Mesenchymal stem cell (in vitro differentiated cells and primary cell): ENCODE measurements at regions not wholly inside any gene's neighbourhood (a gene's known extent, or its start where the extent isn't known, plus 50 kb on each side); places are given as distances from the start of the nearest gene placed in this dataset.

Experiments used
- DNase-seq: peaks from one replicate; pipeline ENCODE4 v3.0.0-alpha.2; 2013
- H2AFZ ChIP-seq: one replicate; pipeline ENCODE4 v1.6.1; 2013; ENCODE audit warnings: low read depth, mild to moderate bottlenecking, control low read depth, inconsistent platforms, low read length, moderate library complexity
- H2AK5ac ChIP-seq: 2 replicates; pipeline ENCODE4 v1.6.1; 2013; ENCODE audit warnings: low read length, moderate library complexity, mild to moderate bottlenecking, inconsistent platforms; ENCODE audit not compliant: severe bottlenecking
- H2BK120ac ChIP-seq: one replicate; pipeline ENCODE4 v1.6.1; 2013; ENCODE audit warnings: low read depth, mild to moderate bottlenecking, inconsistent platforms, low read length, moderate library complexity
- H2BK12ac ChIP-seq, 2 experiments: one replicate each; pipeline ENCODE4 v1.6.1; 2013; ENCODE audit warnings: inconsistent platforms in 2 of 2, low read length in 2 of 2, mild to moderate bottlenecking in 2 of 2, moderate library complexity in 2 of 2, control low read depth in 1 of 2
- H2BK15ac ChIP-seq: one replicate; pipeline ENCODE4 v1.6.1; 2013; ENCODE audit warnings: mild to moderate bottlenecking, low read depth, inconsistent platforms; ENCODE audit not compliant: poor library complexity, severe bottlenecking
- H2BK5ac ChIP-seq: 2 replicates; pipeline ENCODE4 v1.6.1; 2013; ENCODE audit warnings: low read depth, mild to moderate bottlenecking, low read length, control low read depth, inconsistent platforms; ENCODE audit not compliant: poor library complexity, severe bottlenecking
- H3K14ac ChIP-seq, 2 experiments: one replicate each; pipeline ENCODE4 v1.6.1; 2013; ENCODE audit warnings: inconsistent platforms in 2 of 2, low read length in 2 of 2, control low read depth in 1 of 2, mild to moderate bottlenecking in 1 of 2, moderate library complexity in 1 of 2
- H3K18ac ChIP-seq, 2 experiments: one replicate each; pipeline ENCODE4 v1.6.1; 2013; ENCODE audit warnings: inconsistent platforms in 2 of 2, low read length in 2 of 2, control low read depth in 1 of 2, low read depth in 1 of 2, mild to moderate bottlenecking in 1 of 2
- H3K23ac ChIP-seq, 2 experiments: one replicate each; pipeline ENCODE4 v1.6.1; 2013; ENCODE audit warnings: inconsistent platforms in 2 of 2, low read length in 2 of 2, mild to moderate bottlenecking in 2 of 2, moderate library complexity in 2 of 2, control low read depth in 1 of 2
- H3K27ac ChIP-seq: 2 replicates; pipeline ENCODE4 v1.5.1; 2013; ENCODE audit warnings: mild to moderate bottlenecking, moderate library complexity, low read length, control low read depth, inconsistent platforms; ENCODE audit not compliant: poor library complexity, severe bottlenecking
- H3K27me3 ChIP-seq, 2 experiments: 2 replicates each; pipeline versions ENCODE4 v1.6.1 to v1.7.0; 2013; ENCODE audit warnings: low read length in 2 of 2, mild to moderate bottlenecking in 2 of 2, moderate library complexity in 2 of 2, control low read depth in 1 of 2, inconsistent platforms in 1 of 2; ENCODE audit not compliant: control insufficient read depth in 1 of 2, insufficient read depth in 1 of 2
- H3K36me3 ChIP-seq, 2 experiments: 2 replicates each; pipeline versions ENCODE4 v1.6.1 to v1.7.0; 2013; ENCODE audit warnings: low read length in 2 of 2, control low read depth in 1 of 2, inconsistent platforms in 1 of 2, low read depth in 1 of 2, mild to moderate bottlenecking in 1 of 2; ENCODE audit not compliant: insufficient read depth in 2 of 2, control insufficient read depth in 1 of 2
- H3K4ac ChIP-seq, 2 experiments: one replicate each; pipeline ENCODE4 v1.6.1; 2013; ENCODE audit warnings: inconsistent platforms in 2 of 2, low read length in 2 of 2, mild to moderate bottlenecking in 2 of 2, moderate library complexity in 2 of 2, control low read depth in 1 of 2, low read depth in 1 of 2
- H3K4me1 ChIP-seq: 2 replicates; pipeline ENCODE4 v1.6.1; 2013; ENCODE audit warnings: low read depth, low read length, control low read depth; ENCODE audit not compliant: control insufficient read depth, insufficient read depth
- H3K4me2 ChIP-seq: 2 replicates; pipeline ENCODE4 v1.6.1; 2013; ENCODE audit warnings: low read length, mild to moderate bottlenecking, inconsistent platforms; ENCODE audit not compliant: poor library complexity, severe bottlenecking
- H3K4me3 ChIP-seq, 2 experiments: 2 replicates each; pipeline versions ENCODE4 v1.5.1 to v1.7.0; 2013; ENCODE audit warnings: low read length in 2 of 2, mild to moderate bottlenecking in 2 of 2, control low read depth in 1 of 2, low read depth in 1 of 2; ENCODE audit not compliant: insufficient read depth in 1 of 2
- H3K79me1 ChIP-seq: replicated peaks from 2 replicates; pipeline ENCODE4 v1.6.1; 2013; ENCODE audit warnings: mild to moderate bottlenecking, control low read depth, low read length, inconsistent platforms; ENCODE audit not compliant: poor library complexity, severe bottlenecking
- H3K9ac ChIP-seq: 2 replicates; pipeline ENCODE4 v1.7.0; 2013; ENCODE audit warnings: mild to moderate bottlenecking, low read length, moderate library complexity
- H3K9me3 ChIP-seq: 2 replicates; pipeline ENCODE4 v1.7.0; 2013; ENCODE audit warnings: mild to moderate bottlenecking, low read length; ENCODE audit not compliant: control insufficient read depth
- H4K8ac ChIP-seq: one replicate; pipeline ENCODE4 v1.6.1; 2013; ENCODE audit warnings: inconsistent platforms, mild to moderate bottlenecking, low read length, moderate library complexity
- H4K91ac ChIP-seq: one replicate; pipeline ENCODE4 v1.6.1; 2013; ENCODE audit warnings: mild to moderate bottlenecking, low read length, inconsistent platforms
- WGBS: methylation state at CpG from one replicate; pipeline ENCODE4 v1.1.7; 2013; ENCODE audit warnings: mixed read lengths; 5-methylcytosine and 5-hydroxymethylcytosine counted together

- Histone ChIP-seq H3K4me1 (no peaks in the 10 kb centered on the region), H4K91ac (no peak overlapping the region), H4K8ac (no peak overlapping the region), H2BK12ac (no peak overlapping the region), H3K4me2 (no peak overlapping the region), H3K9me3 (no peaks in the 10 kb centered on the region), H2BK5ac (no peak overlapping the region), H3K23ac (no peak overlapping the region), H3K14ac (no peak overlapping the region), H2AK5ac (no peak overlapping the region), H3K79me1 (no peaks in the 10 kb centered on the region), H2BK120ac (no peak overlapping the region), H3K27ac (no peak overlapping the region), H3K4me3 (no peak overlapping the region), H2BK15ac (no peak overlapping the region), H2AFZ (no peak overlapping the region), H3K9ac (no peak overlapping the region), H3K36me3 (no peaks in the 10 kb centered on the region), H3K4ac (no peak overlapping the region), H3K18ac (no peak overlapping the region), H3K27me3 (no peaks in the 10 kb centered on the region)
- DNase-seq: no peak
- WGBS: 63% methylated on average over 2 of the region's 2 CpGs
Observed at GRCh38 chr18:29491907-29492306, 1315.0 kb upstream of the CDH2 start.

DNA sequence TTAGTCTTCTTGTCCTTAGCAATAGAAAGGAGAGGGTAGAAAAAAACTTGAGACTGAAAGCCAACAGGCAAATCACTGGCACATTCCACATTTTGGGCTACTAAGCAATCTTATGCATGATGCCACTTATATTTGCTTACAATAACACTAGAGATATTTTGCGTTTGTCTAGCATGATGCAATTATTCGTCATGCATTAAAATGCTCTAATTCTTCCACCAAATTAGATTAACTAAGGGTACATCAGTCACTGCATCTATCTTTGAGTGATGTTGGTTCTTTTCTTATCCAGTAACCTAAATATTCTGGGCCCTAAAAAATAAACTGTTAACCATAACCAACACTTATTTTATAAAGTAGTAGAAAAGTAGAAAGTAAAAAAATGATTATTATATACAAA is 1311.7 kb upstream of the CDH2 start:
- 53% methylated on average over 2 of the region's 2 CpGs for WGBS
- Histone ChIP-seq H3K23ac (no peak overlapping the region), H4K8ac (no peak overlapping the region), H3K18ac (no peak overlapping the region), H3K27ac (no peak overlapping the region), H3K79me1 (no peaks in the 10 kb centered on the region), H3K4me1 (no peaks in the 10 kb centered on the region), H2BK15ac (no peak overlapping the region), H2BK12ac (no peak overlapping the region), H2BK120ac (no peak overlapping the region), H3K14ac (no peak overlapping the region), H3K9ac (no peak overlapping the region), H3K27me3 (no peaks in the 10 kb centered on the region), H4K91ac (no peak overlapping the region), H3K4me3 (no peak overlapping the region), H2AK5ac (no peak overlapping the region), H2AFZ (no peak overlapping the region), H3K4me2 (no peak overlapping the region), H3K9me3 (no peaks in the 10 kb centered on the region), H3K36me3 (no peaks in the 10 kb centered on the region), H3K4ac (no peak overlapping the region), H2BK5ac (no peak overlapping the region)
- DNase-seq: no peak

GRCh38 chr18:29465526-29465925 is 1288.6 kb upstream of the CDH2 start:
- Histone ChIP-seq H3K4me2 (no peak overlapping the region), H2BK120ac (no peak overlapping the region), H3K23ac (no peak overlapping the region), H3K27me3 (no peaks in the 10 kb centered on the region), H4K8ac (no peak overlapping the region), H3K36me3 (no peaks in the 10 kb centered on the region), H2AFZ (no peak overlapping the region), H3K18ac (no peak overlapping the region), H2BK15ac (no peak overlapping the region), H3K27ac (no peak overlapping the region), H3K4ac (no peak overlapping the region), H3K14ac (no peak overlapping the region), H3K9ac (no peak overlapping the region), H4K91ac (no peak overlapping the region), H2AK5ac (no peak overlapping the region), H3K79me1 (no peaks in the 10 kb centered on the region), H3K9me3 (no peaks in the 10 kb centered on the region), H2BK12ac (no peak overlapping the region), H3K4me1 (no peaks in the 10 kb centered on the region), H2BK5ac (no peak overlapping the region), H3K4me3 (no peak overlapping the region)
- no peak for DNase-seq

DNA sequence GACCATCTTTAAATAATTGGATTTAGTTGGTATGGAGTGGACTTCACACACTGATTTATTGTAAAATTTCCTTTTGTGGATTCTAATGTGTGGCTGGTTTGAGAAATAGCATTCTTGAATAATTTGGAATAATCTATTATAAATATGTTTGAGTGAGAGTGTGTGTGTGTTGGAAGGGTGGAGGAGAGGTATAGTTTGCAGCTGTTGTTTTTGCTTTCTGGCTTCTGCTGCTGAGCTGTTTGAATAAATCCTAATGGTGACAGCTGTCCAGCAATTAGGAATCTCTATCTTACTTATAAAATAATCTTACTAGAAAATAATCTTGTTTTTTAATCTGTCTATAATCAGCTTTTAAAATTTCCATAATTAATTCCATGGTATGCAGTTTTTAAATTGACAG is 1283.0 kb upstream of the CDH2 start:
- Histone ChIP-seq H3K4me3 (no peak overlapping the region), H3K4ac (no peak overlapping the region), H3K36me3 (no peaks in the 10 kb centered on the region), H3K9ac (no peak overlapping the region), H3K27ac (no peak overlapping the region), H3K4me2 (no peak overlapping the region), H3K14ac (no peak overlapping the region), H2BK5ac (no peak overlapping the region), H2AK5ac (no peak overlapping the region), H3K27me3 (no peaks in the 10 kb centered on the region), H3K9me3 (no peaks in the 10 kb centered on the region), H3K4me1 (no peaks in the 10 kb centered on the region), H2BK120ac (no peak overlapping the region), H4K8ac (no peak overlapping the region), H3K79me1 (no peaks in the 10 kb centered on the region), H4K91ac (no peak overlapping the region), H3K18ac (no peak overlapping the region), H2BK12ac (no peak overlapping the region), H2AFZ (no peak overlapping the region), H3K23ac (no peak overlapping the region), H2BK15ac (no peak overlapping the region)
- no peak for DNase-seq
